HEK293 (cell line): ENCODE measurements at regions not wholly inside any gene's neighbourhood (a gene's known extent, or its start where the extent isn't known, plus 50 kb on each side); places are given as distances from the start of the nearest gene placed in this dataset.

Experiments
- BCL11B ChIP-seq: fragments of 450-650 bp; formaldehyde crosslinking; IDR thresholded peaks from 2 replicates; pipeline ENCODE4 v1.5.1; 2016; ENCODE audit warnings: low read depth, missing biosample characterization, missing genetic modification characterization
- KLF10 ChIP-seq: fragments of 450-650 bp; IDR thresholded peaks from 2 replicates; pipeline ENCODE4 v1.5.1; 2018; ENCODE audit warnings: missing biosample characterization, mild to moderate bottlenecking, missing genetic modification characterization
- KLF8 ChIP-seq: fragments of 450-650 bp; formaldehyde crosslinking; IDR thresholded peaks from 2 replicates; pipeline ENCODE4 v1.5.1; 2016; ENCODE audit warnings: missing biosample characterization, missing genetic modification characterization
- MZF1 ChIP-seq: fragments of 450-650 bp; formaldehyde crosslinking; IDR thresholded peaks from 2 replicates; pipeline ENCODE4 v1.5.1; 2017; ENCODE audit warnings: missing biosample characterization, missing genetic modification characterization, borderline replicate concordance
- OVOL3 ChIP-seq: fragments of 450-650 bp; formaldehyde crosslinking; IDR thresholded peaks from 2 replicates; pipeline ENCODE4 v1.5.1; 2016; ENCODE audit warnings: missing biosample characterization, missing genetic modification characterization
- PBX3 ChIP-seq: sonication (generic); formaldehyde crosslinking; IDR thresholded peaks from 2 replicates; pipeline ENCODE4 v1.8.1; 2022; ENCODE audit warnings: mild to moderate bottlenecking, moderate library complexity, missing genetic modification reagents
- PRDM10 ChIP-seq: fragments of 450-650 bp; formaldehyde crosslinking; IDR thresholded peaks from 2 replicates; pipeline ENCODE4 v1.5.1; 2016; ENCODE audit warnings: missing biosample characterization, missing genetic modification characterization
- PRDM4 ChIP-seq: fragments of 450-650 bp; formaldehyde crosslinking; IDR thresholded peaks from 2 replicates; pipeline ENCODE4 v1.5.1; 2017; ENCODE audit warnings: missing biosample characterization, missing genetic modification characterization
- REST ChIP-seq: fragments of 450-650 bp; formaldehyde crosslinking; IDR thresholded peaks from 2 replicates; pipeline ENCODE4 v1.5.1; 2016; ENCODE audit warnings: missing biosample characterization, missing genetic modification characterization
- YY2 ChIP-seq: fragments of 450-650 bp; formaldehyde crosslinking; IDR thresholded peaks from 2 replicates; pipeline ENCODE4 v1.5.1; 2016; ENCODE audit warnings: missing biosample characterization, missing genetic modification characterization
- ZBTB17 ChIP-seq: fragments of 450-650 bp; formaldehyde crosslinking; IDR thresholded peaks from 2 replicates; pipeline ENCODE4 v1.5.1; 2016; ENCODE audit warnings: missing biosample characterization, missing genetic modification characterization
- ZBTB8A ChIP-seq: fragments of 450-650 bp; formaldehyde crosslinking; IDR thresholded peaks from 2 replicates; pipeline ENCODE4 v1.5.1; 2016; ENCODE audit warnings: missing biosample characterization, missing genetic modification characterization
- ZFHX2 ChIP-seq: fragments of 450-650 bp; formaldehyde crosslinking; conservative IDR thresholded peaks from 2 replicates; pipeline ENCODE4 v1.5.1; 2016; ENCODE audit warnings: missing biosample characterization, missing genetic modification characterization
- ZFP37 ChIP-seq: fragments of 450-650 bp; formaldehyde crosslinking; IDR thresholded peaks from 2 replicates; pipeline ENCODE4 v1.5.1; 2016; ENCODE audit warnings: missing biosample characterization, missing genetic modification characterization
- ZNF10 ChIP-seq: fragments of 450-650 bp; formaldehyde crosslinking; IDR thresholded peaks from 2 replicates; pipeline ENCODE4 v1.5.1; 2017; ENCODE audit warnings: missing biosample characterization, missing genetic modification characterization
- ZNF169 ChIP-seq: fragments of 450-650 bp; formaldehyde crosslinking; IDR thresholded peaks from 2 replicates; pipeline ENCODE4 v1.5.1; 2016; ENCODE audit warnings: missing biosample characterization, missing genetic modification characterization
- ZNF19 ChIP-seq: fragments of 450-650 bp; formaldehyde crosslinking; IDR thresholded peaks from 2 replicates; pipeline ENCODE4; 2016; ENCODE audit warnings: missing biosample characterization, missing genetic modification characterization, low read depth
- ZNF202 ChIP-seq: fragments of 450-650 bp; formaldehyde crosslinking; IDR thresholded peaks from 2 replicates; pipeline ENCODE4 v1.5.1; 2016; ENCODE audit warnings: missing biosample characterization, missing genetic modification characterization, borderline replicate concordance
- ZNF274 ChIP-seq, 2 experiments: fragments of 200-500 bp in 1 of 2; fragments of 450-650 bp in 1 of 2; sonication (Bioruptor generic) in 1 of 2; formaldehyde crosslinking in 1 of 2; IDR thresholded peaks; 2 replicates each; pipeline versions ENCODE4 v1.5.1 to v1.6.1; 2014 to 2016; ENCODE audit warnings: borderline replicate concordance in 1 of 2, inconsistent platforms in 1 of 2, low read length in 1 of 2, missing biosample characterization in 1 of 2, missing genetic modification characterization in 1 of 2
- ZNF311 ChIP-seq: fragments of 450-650 bp; formaldehyde crosslinking; IDR thresholded peaks from 2 replicates; pipeline ENCODE4 v1.5.1; 2017; ENCODE audit warnings: missing biosample characterization, missing genetic modification characterization, borderline replicate concordance
- ZNF423 ChIP-seq: fragments of 450-650 bp; formaldehyde crosslinking; IDR thresholded peaks from 2 replicates; pipeline ENCODE4 v1.5.1; 2016; ENCODE audit warnings: missing biosample characterization, missing genetic modification characterization
- ZNF473 ChIP-seq: fragments of 450-650 bp; formaldehyde crosslinking; IDR thresholded peaks from 2 replicates; pipeline ENCODE4 v1.5.1; 2017; ENCODE audit warnings: missing biosample characterization, missing genetic modification characterization
- ZNF555 ChIP-seq: fragments of 450-650 bp; formaldehyde crosslinking; conservative IDR thresholded peaks from 2 replicates; pipeline ENCODE4 v1.5.1; 2017; ENCODE audit warnings: missing biosample characterization, mild to moderate bottlenecking, missing genetic modification characterization, inconsistent platforms
- ZNF660 ChIP-seq: fragments of 450-650 bp; IDR thresholded peaks from 2 replicates; pipeline ENCODE4 v1.5.1; 2018; ENCODE audit warnings: missing biosample characterization, mild to moderate bottlenecking, missing genetic modification characterization
- ZSCAN16 ChIP-seq: fragments of 450-650 bp; formaldehyde crosslinking; IDR thresholded peaks from 2 replicates; pipeline ENCODE4 v1.5.1; 2016; ENCODE audit warnings: missing biosample characterization, missing genetic modification characterization
- ZSCAN23 ChIP-seq: fragments of 450-650 bp; formaldehyde crosslinking; IDR thresholded peaks from 2 replicates; pipeline ENCODE4 v1.5.1; 2016; ENCODE audit warnings: missing biosample characterization, missing genetic modification characterization

- peak; percentile 68 for TF ChIP-seq REST (tag by site-specific recombination)
- TF ChIP-seq ZNF202 = no peak
- TF ChIP-seq ZFHX2 (tag by site-specific recombination) = peak; percentile 35; the same call in 1 of the 2 replicates
- TF ChIP-seq PRDM4 (tag by site-specific recombination) = no peak
- no peak for TF ChIP-seq ZSCAN16
- no peak for TF ChIP-seq ZNF10 (tag by site-specific recombination)
- no peak for TF ChIP-seq ZNF555 (tag by site-specific recombination)
- no peak for TF ChIP-seq ZNF473 (tag by site-specific recombination)
- TF ChIP-seq ZNF660 (tag by site-specific recombination) = peak; percentile 66; the same call in 1 of the 2 replicates
- 0 out of 2 replicates have a peak, but pooled peaks have one; percentile 27 for TF ChIP-seq KLF10 (tag by site-specific recombination)
- no peak for TF ChIP-seq ZBTB17 (tag by site-specific recombination)
- no peak for TF ChIP-seq OVOL3 (tag by site-specific recombination)
- peak; percentile 74 for TF ChIP-seq ZFP37 (tag by site-specific recombination)
- TF ChIP-seq YY2 (tag by site-specific recombination) = no peak
- TF ChIP-seq ZNF19 (tag by site-specific recombination) = no peak
- no peak for TF ChIP-seq ZNF274 (IDR thresholded peaks at IDR 0.05; ENCODE audit: low read length)
- TF ChIP-seq ZNF274 (tag by site-specific recombination; IDR thresholded peaks at IDR 0.05; ENCODE audit: borderline replicate concordance) = no peak
- TF ChIP-seq ZNF169 (tag by site-specific recombination) = no peak
- TF ChIP-seq ZNF311 = no peak
- TF ChIP-seq KLF8 (tag by site-specific recombination) = 0 out of 2 replicates have a peak, but pooled peaks have one; percentile 75
- TF ChIP-seq ZNF423 (tag by site-specific recombination) = 0 out of 2 replicates have a peak, but pooled peaks have one; percentile 9
- TF ChIP-seq MZF1 (tag by site-specific recombination) = peak; percentile 97
- peak; percentile 59; the same call in 1 of the 2 replicates for TF ChIP-seq ZSCAN23 (tag by site-specific recombination)
- TF ChIP-seq PBX3 (CRISPR knock-in tag) = no peak
- TF ChIP-seq ZBTB8A = peak; percentile 96
- TF ChIP-seq BCL11B (tag by site-specific recombination) = peak; percentile 50; the same call in 1 of the 2 replicates
- no peak for TF ChIP-seq PRDM10 (tag by site-specific recombination)
These were observed 109.5 kb upstream of the DOCK9 start (continued) for GRCh38 chr13:99087098-99087953.
